ENCODE measurements at regions not wholly inside any gene's neighbourhood (a gene's known extent, or its start where the extent isn't known, plus 50 kb on each side); places are given as distances from the start of the nearest gene placed in this dataset.

DNA sequence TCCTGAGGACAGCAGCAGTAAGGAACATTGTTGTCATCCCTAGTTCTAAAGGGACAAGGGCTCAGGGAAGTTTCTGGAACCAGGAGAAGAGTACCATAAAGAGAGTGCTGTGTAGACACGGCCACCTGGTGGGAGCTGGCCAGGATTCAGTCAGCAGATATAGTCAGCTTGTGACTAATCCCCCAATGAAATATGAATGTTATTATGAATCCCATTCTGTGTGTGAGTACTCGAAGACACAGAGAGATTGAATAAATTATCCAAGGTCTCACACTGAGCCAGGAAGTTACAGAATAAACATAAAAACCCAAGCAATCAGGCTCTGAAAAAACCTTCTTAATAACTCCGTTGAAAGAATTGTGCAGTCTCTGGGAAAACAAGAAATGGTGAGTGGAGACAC is 1359.5 kb downstream of the AACS start:
- no peak for DNase-seq
- no peak overlapping the region for H3K27ac Mint-ChIP-seq
- H3K36me3 Mint-ChIP-seq (ENCODE audit: low read depth) = 0 out of 2 replicates have a peak, but pooled peaks cover under 1% of the 10 kb centered on the region
- TF ChIP-seq, protein P1, sequence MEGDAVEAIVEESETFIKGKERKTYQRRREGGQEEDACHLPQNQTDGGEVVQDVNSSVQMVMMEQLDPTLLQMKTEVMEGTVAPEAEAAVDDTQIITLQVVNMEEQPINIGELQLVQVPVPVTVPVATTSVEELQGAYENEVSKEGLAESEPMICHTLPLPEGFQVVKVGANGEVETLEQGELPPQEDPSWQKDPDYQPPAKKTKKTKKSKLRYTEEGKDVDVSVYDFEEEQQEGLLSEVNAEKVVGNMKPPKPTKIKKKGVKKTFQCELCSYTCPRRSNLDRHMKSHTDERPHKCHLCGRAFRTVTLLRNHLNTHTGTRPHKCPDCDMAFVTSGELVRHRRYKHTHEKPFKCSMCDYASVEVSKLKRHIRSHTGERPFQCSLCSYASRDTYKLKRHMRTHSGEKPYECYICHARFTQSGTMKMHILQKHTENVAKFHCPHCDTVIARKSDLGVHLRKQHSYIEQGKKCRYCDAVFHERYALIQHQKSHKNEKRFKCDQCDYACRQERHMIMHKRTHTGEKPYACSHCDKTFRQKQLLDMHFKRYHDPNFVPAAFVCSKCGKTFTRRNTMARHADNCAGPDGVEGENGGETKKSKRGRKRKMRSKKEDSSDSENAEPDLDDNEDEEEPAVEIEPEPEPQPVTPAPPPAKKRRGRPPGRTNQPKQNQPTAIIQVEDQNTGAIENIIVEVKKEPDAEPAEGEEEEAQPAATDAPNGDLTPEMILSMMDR (IDR thresholded peaks at IDR 0.05) = no peak
- peaks cover 34% of the 10 kb centered on the region for H3K9me3 Mint-ChIP-seq
- H3K4me3 Mint-ChIP-seq = no peak overlapping the region
- H3K4me1 Mint-ChIP-seq (ENCODE audit: low read depth) = no peaks in the 10 kb centered on the region
- no peaks in the 10 kb centered on the region for H3K27me3 Mint-ChIP-seq (ENCODE audit: insufficient read depth)

DNA sequence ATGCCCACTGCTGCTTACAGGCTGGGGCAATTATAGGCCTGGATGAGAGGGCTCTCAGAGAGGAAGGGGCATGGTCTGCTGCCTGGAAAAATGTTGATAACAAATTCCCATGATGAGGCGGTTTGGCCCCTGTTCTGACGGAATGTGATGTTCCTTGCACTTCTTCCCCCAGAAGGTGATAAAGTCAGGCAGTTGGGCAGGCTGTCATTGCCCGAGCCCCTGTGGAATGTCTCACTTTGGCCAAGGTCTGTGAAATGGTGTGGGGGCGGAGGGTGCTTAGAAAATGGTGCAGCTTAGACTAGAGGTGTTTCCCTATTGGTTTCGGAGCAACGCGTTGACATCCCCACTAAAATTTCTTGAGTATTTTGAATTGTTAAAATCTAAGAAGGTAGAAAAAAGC is 1360.0 kb downstream of the AACS start:
- TF ChIP-seq, protein P1 (IDR thresholded peaks at IDR 0.05) = no peak
- no peaks in the 10 kb centered on the region for H3K4me1 Mint-ChIP-seq (ENCODE audit: low read depth)
- no peak overlapping the region for H3K27ac Mint-ChIP-seq
- no peaks in the 10 kb centered on the region for H3K36me3 Mint-ChIP-seq (ENCODE audit: low read depth)
- no peak overlapping the region for H3K4me3 Mint-ChIP-seq
- peaks cover 32% of the 10 kb centered on the region for H3K9me3 Mint-ChIP-seq
- no peaks in the 10 kb centered on the region for H3K27me3 Mint-ChIP-seq (ENCODE audit: insufficient read depth)
- no peak for DNase-seq

DNA sequence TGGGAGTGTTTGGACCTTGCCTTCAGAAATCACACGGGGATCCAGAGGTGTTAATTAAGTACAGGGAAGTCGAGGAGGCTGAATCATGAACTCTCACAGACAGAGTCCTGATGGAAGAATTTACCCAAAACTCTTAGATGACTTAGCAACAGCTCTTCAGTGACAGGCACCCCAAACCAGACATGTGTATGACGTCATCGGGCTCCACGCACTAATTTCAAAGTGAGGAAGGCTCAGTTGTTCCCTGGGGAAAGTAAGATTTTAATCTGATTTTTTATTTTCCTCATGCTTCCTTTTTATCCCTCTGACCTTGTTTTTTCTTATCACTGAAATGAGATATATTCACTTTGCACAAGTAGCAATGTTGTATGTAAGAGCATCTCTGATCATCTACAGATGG is 1363.5 kb downstream of the AACS start:
- Mint-ChIP-seq H3K27ac (no peak overlapping the region), H3K27me3 (ENCODE audit: insufficient read depth) (no peaks in the 10 kb centered on the region), H3K4me3 (no peak overlapping the region), H3K9me3 (peaks cover 49% of the 10 kb centered on the region), H3K4me1 (ENCODE audit: low read depth) (no peaks in the 10 kb centered on the region), H3K36me3 (ENCODE audit: low read depth) (peaks cover 4% of the 10 kb centered on the region; the same call in 1 of the 2 replicates)
- no peak for DNase-seq
- TF ChIP-seq, protein P1 (IDR thresholded peaks at IDR 0.05) = no peak

DNA sequence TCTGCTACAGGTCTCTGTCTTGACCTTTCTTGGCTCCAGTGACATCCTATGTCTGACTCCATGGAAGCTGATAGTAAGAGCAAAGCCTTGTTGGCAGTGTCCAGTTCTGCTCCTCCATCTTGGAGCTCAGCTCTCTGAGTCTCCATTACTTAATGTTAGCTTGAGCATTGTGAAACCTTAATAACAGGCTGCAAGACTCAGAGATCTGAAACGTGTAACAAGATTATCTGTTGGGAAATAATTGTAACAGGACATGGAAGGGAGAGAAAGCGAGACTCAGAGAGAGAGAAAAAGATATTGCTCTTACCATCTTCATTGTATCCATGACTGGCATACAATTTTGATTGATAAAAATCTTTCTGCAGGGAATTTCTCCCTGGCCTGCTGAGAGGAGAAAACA is 1365.7 kb downstream of the AACS start:
- H3K4me1 Mint-ChIP-seq (ENCODE audit: low read depth) = no peaks in the 10 kb centered on the region
- H3K9me3 Mint-ChIP-seq = peaks cover 54% of the 10 kb centered on the region
- no peak overlapping the region for H3K4me3 Mint-ChIP-seq
- peaks cover 4% of the 10 kb centered on the region; the same call in 1 of the 2 replicates for H3K36me3 Mint-ChIP-seq (ENCODE audit: low read depth)
- TF ChIP-seq, protein P1 (IDR thresholded peaks at IDR 0.05) = no peak
- H3K27ac Mint-ChIP-seq = no peak overlapping the region
- no peak for DNase-seq
- peaks cover 2% of the 10 kb centered on the region for H3K27me3 Mint-ChIP-seq (ENCODE audit: insufficient read depth)

DNA sequence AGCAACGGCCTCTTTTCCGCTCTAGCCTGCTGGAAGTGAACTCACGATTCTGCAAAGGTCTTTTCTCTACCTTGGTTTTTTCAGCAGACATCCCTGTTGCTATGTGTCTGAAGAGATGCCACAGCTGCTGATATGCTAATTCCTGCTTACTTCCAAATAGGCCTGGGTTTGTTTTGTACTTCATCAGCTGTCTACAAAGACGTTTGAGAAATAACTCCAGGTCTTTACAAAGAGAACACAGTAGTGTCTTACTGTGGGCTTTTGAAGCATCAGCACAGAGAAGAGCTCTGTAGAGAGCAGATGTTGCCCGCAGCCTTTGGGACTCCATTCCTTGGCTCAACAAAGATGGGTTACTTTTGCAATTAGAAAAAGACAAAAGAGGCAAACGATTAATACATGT is 1366.5 kb downstream of the AACS start:
- Mint-ChIP-seq H3K9me3 (peaks cover 56% of the 10 kb centered on the region), H3K4me1 (ENCODE audit: low read depth) (no peaks in the 10 kb centered on the region), H3K27ac (no peak overlapping the region), H3K36me3 (ENCODE audit: low read depth) (peaks cover 4% of the 10 kb centered on the region; the same call in 1 of the 2 replicates), H3K4me3 (no peak overlapping the region), H3K27me3 (ENCODE audit: insufficient read depth) (peaks cover 2% of the 10 kb centered on the region)
- TF ChIP-seq, protein P1 (IDR thresholded peaks at IDR 0.05) = no peak
- DNase-seq = no peak

DNA sequence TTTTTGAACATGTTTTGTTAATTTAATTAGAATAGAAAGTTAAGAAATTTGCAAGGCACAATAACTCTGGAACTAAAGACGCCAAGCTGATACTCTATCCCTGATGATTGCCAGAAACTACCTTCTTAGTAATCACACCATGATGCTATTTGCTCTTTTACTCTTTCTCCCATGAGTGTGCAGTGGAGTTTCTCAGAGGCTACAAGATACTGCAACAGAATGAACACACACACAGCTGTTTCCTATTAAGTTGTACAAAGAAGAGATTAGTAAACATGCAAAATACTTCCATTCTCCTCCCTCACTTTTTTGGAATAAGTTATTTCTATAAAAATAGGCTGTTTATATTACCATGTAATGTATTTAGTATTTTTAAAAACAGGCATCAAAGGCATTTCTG is 1367.5 kb downstream of the AACS start:
- peaks cover 4% of the 10 kb centered on the region; the same call in 1 of the 2 replicates for H3K36me3 Mint-ChIP-seq (ENCODE audit: low read depth)
- TF ChIP-seq, protein P1 (IDR thresholded peaks at IDR 0.05) = no peak

More for the DNA sequence above, 1367.5 kb downstream of the AACS start:
- no peak overlapping the region for H3K4me3 Mint-ChIP-seq
- peaks cover 2% of the 10 kb centered on the region for H3K27me3 Mint-ChIP-seq (ENCODE audit: insufficient read depth)
- H3K9me3 Mint-ChIP-seq = peaks cover 61% of the 10 kb centered on the region
- H3K4me1 Mint-ChIP-seq (ENCODE audit: low read depth) = no peaks in the 10 kb centered on the region
- no peak overlapping the region for H3K27ac Mint-ChIP-seq
- DNase-seq = no peak
